Suppressor macrophage treated with lipopolysaccharide for 4 hours (primary cell): ENCODE measurements at regions not wholly inside any gene's neighbourhood (a gene's known extent, or its start where the extent isn't known, plus 50 kb on each side); places are given as distances from the start of the nearest gene placed in this dataset.

Source experiments
- DNase-seq: peaks from one replicate; pipeline ENCODE4 v3.0.0-alpha.2; 2020

DNA sequence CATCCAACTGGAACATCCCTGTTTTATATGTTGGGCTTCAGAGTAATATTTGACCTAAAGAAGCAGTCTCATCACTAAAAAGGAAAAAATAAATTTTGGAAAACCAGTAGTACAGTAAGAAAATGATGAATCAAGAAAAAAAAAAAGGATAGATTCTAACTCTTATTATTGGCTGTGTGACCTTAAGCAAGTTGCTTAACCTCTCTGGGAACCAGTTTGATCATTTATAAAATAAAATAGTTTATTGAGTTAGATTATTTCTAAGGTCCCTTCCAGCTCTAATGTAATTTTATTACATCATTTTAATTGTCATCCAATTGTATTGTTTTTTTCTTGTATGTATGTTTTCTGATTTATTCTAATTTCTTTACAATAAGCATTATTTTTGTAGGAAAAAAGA lies 127.0 kb downstream of the PRELID2 start:
- no peak for DNase-seq

DNA sequence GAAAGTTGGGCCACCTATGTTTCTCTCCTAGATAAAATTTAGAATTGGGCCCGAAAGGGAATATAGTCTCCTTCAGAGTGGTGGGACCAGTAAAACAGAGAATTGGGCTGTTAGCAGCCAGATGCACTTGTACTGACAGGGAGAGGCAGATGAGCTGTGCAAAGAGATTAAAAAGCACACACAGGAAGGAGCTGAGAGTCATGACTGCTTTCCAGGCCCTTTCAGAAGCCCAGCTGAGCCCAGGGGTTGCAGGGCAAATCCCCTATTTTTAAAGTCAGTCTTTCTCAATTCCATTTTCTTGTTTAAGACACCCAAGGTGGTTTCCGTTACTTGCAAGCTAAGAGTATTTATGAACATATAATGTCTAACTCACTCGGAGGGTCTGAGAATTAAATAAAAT lies 130.4 kb downstream of the PRELID2 start:
- DNase-seq = no peak

DNA sequence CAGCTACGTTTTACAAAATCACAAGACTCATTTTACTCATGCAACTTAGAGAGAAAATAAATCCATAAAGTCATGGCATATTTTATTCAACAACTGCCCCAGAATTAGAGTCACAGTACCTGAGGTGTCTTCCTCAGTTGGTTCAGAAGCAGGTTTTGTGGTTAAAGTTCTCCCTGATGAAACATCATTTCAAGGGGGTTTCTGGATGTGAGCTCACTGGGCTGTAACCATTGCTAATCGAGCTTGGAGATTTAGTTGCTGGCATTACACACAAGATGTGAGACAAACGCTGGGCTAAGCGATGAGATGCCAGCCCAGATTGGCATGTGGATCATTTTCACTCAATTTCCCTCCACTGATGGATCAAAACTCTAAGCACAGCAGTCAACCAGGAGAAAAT lies 131.3 kb downstream of the PRELID2 start:
- DNase-seq = no peak

DNA sequence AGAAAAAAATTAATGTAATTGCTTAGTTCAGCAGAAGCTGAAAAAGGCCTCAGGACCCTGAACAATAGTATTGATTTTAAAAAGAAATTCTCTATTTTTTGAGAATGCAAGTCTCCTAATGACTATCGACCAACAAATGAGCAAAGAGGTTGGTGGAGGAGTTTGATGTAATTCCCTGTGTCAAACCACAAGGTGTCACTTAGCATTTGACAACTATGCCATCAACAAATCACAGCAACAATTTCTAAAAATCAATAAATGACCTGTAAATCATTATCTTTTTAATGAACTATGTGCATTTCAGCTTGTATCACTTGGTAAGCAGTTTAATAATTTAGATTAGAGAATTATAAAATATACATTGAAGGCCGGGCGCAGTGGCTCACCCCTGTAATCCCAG lies 133.7 kb downstream of the PRELID2 start:
- no peak for DNase-seq

DNA sequence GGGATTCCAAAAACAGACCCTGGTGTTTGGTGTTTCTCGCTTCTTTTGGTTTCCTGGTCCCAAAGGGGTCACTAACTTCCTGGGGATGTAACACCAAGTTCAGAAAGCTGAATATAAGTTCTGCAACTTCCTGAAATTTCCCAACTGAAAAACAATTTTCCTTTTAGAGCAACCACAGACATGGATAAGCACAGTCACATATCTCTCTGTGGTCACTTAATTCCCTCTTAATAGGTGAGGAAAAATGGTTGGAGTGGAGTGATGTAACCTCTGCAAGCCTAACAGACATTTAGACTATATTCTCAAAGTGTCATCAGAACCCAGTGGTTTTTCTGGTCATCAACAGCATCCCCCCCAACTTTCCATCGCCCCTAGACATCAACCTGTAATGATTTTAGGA lies 135.3 kb downstream of the PRELID2 start:
- no peak for DNase-seq

DNA sequence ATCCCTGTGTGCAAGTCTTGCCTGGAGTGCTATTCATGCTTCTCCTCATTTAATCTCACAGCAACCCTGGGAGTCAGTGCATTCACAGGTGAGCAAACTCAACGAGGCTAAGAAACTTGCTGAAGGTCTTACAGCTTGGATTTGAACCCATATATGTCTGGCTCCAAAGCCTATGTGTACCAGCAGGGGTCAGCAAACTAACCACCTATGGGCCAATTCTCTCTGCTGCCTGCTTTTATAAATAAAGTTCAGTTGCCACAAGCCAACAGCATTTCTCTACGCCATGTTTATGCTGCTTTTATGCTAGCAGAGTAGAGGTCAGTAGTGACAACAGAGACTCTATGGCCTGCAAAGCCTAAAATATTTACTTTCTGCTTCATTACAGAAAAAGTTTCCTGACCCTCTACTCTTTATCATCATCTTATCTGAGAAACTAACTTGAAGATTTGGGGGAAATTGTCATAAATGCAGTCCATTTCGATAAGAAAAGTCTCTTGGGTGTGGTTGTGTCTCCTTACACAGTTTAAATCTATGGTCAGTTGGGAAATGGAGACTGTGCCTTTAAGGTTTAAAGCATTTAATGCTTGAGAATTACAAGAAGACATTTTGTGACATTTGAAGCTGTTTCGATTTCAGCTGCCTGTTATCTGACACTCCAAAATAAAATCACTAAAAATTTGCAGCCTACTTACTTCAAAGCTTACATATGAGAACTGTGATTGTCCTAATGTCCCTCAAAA lies 137.7 kb downstream of the PRELID2 start:
- peak; percentile 43 for DNase-seq

DNA sequence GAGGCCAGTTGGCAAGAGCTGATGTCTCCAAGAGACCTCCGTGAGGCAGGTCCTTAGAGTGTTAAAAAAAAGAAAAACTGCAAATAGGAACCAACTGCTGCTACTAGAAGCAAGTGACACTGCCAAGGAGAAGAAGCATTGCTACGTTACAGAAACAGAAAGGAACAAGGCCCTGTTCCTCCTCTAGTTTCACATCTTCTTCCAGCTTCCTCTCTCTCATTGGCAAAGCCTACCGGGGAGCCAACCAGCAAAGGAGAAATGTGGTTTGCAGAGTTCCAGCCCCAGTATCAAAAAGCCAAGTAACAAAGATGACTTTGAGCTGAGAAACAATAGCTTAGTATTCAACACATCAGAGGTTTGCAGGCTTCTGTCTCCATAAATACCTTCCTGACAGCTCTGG lies 145.9 kb downstream of the PRELID2 start:
- peak; percentile 84 for DNase-seq

DNA sequence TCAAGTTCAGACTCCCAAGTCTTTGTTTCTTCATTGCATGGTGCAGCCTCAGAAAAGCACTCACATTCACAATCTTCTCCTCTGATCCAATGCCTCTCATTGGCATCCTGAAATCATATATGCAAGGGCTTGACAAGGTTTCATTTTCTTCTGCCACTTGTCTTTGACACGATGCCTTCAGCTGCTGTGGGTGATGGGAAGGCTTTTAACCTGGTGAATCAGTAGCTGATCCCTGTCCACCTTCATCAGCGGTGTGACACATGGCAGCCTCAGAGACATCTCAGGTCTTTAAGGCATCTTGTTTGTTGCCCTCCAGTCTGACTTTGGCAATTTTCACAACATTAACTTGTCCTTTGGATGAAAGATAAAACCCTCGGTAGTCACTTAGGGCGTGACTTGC lies 147.2 kb downstream of the PRELID2 start:
- no peak for DNase-seq

DNA sequence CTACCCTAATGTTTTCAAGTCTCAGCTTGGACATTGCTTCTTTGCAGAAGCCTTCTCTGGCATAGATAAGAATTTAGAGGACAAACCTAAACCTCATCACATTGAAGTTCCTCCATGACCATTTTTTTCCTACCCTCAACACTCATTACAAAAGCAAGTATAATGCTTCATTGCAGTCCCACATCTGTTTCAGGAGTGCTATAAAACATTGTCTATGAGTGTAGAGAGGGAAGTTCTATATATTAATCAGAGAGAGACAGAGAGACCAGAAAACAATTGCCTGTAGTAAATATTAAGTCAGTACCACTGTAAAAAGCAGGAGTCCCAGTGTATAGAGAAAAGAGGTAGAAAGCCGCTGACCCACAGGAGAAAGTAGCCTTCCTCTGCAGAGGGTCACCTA lies 149.7 kb downstream of the PRELID2 start:
- DNase-seq = no peak

DNA sequence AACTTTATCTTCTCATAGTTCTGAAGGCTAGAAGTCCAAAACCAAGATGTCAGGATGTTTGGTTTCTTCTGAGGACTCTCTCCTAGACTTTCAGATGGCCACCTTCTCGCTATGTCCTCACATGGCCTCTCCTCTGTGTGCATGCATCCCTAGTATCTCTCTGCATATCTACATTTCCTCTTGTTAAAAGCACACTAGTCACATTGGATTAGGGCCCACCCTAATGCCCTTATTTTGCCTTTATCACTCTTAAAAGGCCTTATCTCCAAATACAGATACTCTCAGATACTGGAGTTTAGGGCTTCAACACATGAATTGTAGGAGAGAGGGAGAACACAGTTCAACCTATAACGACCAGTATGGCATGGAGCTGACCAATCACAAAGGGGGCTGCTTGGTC lies 151.7 kb downstream of the PRELID2 start:
- DNase-seq = no peak

DNA sequence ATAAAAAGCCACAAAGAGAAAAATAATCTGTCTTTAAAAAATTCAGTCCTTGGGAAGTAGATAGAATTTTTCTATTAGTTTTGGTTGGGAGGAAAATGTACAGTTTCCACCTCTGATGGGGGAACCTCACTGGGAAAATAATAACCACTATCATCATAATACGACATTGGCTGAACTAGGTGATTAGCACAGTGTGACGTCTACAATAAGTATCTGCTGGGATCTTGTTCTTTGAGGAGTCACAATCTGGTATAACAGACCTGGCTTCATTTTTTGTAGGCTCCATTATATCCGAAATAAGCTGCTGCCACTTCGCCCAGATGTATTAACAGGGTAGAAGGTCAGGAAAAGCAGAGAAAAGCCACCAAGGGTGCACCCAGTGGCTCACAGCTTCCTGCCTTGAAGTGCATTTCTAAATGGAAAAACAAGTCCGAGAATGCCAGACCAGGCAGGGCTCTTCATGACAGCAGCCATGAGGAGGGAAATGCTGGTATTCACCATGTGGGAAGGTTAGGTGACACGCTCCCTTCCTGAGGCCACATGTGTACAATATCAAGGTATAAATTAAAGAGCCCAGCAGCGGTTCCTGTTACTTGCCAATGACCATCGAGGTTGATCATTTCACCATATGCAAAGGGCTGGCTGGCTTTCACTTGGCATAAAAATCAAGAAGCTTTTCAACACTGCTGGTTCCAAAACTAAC lies 152.8 kb downstream of the PRELID2 start:
- no peak for DNase-seq

DNA sequence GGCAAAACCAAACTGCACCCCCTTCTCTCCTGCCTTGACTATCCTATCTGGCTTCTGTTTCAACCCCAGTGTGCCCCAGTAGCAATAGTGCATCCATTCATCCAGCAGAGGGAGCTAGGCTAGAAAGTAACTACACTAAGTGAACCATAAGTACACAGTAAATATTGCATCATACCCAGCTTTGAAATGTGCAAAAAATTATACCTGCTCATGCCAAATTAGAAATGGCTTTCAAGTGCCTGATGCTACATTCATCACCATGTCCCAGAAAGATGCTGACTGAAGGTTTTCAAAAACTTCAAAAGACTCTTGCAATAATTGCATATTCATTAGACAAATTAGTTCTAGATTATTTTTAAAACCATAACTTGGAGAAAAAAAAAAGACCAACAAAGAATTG lies 153.5 kb downstream of the PRELID2 start:
- DNase-seq = peak; percentile 83

DNA sequence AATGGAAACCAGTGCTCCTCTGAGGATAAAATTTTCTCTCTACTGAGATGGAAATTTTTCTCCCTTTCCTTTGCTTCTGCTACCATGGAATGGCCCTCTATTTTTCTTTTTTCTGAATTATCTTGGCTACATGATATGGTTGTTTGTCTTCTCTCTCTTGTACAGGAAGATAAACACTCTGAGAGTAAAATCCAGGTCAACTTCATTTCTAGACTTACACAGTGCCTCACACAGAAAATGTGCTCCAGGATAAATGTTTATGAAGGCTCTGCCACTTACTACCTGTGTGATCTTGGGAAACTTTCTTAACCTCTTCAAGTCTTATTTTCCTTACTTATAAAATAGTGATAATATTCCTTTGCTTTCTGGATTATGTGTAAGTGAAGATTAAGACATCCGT lies 153.9 kb downstream of the PRELID2 start:
- DNase-seq = no peak

DNA sequence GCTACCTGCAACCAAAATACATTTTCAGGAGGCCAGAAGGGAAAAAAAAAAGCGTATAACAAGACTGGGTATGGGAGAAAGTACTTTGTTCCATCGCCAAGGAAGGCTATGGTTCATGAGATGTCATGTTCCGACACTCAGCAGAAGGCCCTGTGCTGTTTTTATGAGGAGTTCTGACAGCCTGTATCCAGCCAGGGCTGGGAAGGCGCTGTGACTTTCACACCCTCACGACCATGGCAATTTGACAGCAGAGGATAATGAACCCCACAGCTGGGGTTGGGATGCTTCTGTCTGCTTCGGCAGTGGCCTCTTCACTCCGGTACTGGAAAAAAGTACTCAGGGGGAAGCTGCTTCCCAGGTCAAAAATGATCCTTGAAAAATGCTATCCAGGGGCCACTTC lies 154.4 kb downstream of the PRELID2 start:
- no peak for DNase-seq

DNA sequence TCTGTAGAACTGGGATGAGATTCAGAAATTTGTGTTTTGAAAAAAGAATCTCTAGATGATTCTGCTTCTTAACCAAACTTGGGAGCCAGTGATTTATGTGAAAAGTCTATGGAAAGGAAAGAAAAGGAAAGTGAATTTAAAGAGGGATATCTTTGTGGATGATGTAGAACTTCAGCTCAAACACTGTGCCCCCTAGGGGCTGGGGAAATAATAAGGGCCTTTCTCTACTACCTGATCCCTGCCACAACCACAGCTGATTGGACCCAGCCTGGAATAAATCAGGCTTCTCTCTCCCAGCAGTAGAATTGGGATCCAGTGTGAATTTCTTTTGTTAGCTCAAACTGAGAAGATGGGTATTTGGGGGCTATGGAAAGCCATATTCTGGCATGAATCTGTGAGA lies 155.0 kb downstream of the PRELID2 start:
- no peak for DNase-seq

DNA sequence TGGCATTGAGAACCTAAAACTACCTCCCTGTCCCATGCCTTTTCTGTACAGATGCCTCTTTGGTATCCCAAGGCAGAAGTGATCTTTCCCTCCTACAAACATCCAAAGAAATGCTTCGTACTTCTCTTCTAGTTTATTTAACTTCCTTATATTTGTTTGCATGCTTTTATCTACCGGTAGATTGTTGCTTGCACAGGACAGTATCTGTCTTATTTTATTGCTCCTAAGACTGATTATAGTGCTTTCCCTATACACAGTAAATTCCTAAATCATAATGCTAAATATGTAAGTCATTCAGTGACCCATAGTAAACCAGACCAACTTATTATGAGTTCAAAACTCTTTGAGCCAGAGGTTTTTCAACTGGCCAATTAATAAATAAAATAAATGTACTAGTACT lies 156.9 kb downstream of the PRELID2 start:
- no peak for DNase-seq

DNA sequence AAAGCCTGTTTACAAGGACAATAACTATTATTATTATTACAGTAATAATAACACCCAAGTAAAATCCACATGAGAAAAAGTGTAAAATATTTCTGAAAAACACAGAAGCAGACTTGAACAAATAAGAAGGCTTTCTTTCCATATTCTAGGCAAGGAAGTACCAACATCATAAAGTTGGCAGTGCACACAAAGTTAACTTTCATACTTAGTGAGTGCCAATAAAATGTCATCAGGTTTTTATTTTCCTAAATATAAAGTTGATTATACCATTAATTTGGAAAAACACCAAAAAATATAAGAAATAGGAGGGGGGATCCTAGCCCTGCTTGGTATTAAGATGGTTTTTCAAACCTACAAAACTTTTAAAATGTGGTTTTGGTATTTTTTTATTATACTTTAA lies 161.4 kb downstream of the PRELID2 start:
- DNase-seq = no peak

DNA sequence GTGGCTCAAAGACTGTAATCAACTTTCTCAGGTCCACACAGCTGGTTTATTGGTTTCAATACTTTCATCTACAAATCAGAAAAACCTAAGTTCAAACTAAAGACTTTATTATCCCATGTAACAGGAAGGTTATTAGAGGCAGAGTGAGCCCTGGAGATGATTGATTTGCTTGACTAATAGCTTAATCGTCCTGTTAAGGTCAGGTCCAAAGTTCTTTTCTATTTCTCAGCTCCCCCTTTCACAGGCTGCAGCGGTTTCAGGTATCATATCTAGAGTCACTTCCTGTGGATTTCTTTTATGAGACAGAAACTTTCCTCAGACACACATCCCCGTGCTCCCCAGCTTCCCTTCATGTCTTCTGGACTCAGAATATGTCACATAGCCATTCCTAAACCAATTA lies 166.4 kb downstream of the PRELID2 start:
- no peak for DNase-seq

DNA sequence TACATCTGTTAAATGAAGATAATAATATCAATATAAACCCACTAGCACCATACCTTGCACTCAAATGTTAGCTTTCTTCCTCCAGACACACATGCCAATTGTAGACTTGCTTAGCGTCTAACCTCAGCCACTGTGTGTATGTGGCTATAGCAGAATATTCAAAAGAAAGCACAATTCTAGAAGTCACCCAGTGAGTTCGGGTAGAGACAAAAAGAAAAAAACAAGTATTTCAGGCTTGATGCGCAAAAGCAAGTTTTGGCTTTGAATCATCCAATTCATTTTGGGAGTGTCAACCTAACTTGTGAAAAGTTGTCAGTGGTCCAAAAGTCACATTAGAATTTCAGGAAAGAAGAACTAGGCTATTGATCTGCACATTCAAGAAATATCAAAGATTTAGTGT lies 167.4 kb downstream of the PRELID2 start:
- no peak for DNase-seq

DNA sequence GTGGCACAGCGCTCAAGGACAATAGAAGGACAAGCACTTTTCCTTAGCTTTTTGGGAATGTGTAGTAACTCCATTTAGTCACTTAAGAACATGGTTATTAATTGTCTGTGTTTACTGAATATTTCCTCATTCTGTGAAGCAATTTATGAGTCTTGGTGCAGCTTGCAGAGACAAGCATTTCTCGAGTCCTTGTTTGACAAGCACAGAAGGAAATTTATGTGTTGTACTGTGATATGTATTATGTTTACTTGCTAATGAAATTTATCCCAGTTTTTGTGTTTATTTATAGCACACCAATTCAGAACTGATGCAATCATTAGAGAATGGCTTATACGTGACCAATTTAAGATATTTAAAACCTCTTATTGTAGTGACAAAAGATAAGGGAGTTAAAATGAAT lies 168.6 kb downstream of the PRELID2 start:
- no peak for DNase-seq

DNA sequence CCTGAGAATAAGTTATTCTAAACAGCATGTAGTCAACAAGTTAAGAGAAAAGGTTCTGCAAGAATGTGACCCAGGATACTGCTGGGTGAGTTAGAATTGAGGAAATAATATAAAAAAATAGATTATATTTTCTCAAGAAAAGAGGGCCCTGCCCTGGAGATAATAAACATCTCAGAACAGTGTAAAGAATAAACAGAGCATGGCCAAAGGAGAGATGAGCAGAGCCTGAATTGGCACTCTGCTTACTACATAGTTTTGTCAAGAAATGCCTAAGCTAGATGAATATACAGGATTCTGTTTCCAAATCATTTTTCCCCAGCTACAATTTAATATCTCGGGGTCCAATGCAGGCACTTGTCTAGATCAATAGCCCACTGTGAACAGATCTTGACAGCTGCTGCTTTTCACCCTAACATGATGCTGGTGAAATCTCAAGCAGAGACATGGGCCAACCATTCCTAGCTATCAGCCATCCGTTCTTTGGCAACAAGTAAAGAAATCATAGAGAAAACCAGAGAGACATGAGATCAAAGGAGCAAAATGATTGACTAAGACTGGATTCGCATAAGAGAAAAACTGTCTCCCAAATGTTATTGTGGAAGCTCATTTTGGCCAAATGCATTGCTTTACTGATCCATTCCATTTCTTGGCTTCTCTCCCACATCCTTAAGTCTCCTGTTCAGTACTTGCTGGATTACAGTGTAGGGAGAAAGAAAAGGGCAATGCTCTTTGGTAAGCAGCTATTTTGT lies 173.2 kb downstream of the PRELID2 start:
- no peak for DNase-seq

DNA sequence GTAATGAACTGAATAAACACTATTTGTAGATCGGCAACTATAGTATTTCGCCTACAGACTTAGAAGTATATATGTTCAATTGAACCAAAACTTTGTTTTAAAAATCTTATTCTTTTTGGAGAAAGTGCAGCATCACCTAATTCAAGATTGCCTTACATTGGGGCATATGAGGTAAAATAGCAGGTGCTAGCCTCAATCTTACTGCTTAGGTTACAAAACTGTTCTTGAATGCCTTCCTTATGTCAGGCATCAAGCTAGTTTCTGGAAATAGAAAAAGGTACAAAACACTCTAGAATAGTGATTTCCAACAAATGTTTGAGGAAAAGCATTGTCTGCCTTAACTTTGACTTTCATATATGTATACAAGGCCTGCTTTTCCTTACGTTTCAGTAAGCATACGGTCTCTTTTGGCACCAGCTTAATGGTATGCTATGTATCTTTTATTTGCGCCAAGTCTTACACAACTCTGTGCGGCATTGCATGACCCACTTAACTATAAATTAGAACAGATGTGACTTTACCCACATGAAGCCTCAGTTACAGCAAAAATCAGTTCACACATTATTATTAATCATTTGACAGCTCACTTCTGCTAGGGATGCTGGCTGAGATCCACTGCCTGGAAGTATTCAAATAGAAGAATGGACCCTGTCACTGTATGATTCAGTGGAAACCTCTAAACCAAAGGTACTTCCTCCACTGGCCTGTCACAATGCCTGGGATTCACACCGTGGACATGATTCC lies 174.1 kb downstream of the PRELID2 start:
- no peak for DNase-seq

DNA sequence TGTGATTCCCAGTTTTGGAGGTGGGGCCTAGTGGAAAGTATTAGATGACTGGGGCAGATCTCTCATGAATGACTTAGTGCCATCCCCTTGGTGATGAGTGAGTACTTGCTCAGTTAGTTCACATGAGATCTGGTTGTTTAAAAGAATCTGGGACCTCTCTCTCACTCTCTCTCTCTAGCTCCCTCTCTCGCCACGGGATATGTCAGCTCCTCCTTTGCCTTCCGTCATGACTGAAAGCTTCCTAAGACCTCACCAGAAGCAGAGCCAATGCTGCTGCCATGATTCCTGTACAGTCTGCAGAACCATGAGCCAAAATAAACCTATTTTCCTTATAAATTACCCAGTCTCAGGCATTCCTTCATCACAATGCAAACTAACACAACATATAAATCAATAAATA lies 176.7 kb downstream of the PRELID2 start:
- no peak for DNase-seq
